GM19463 (cell line): ENCODE measurements at regions not wholly inside any gene's neighbourhood (a gene's known extent, or its start where the extent isn't known, plus 50 kb on each side); places are given as distances from the start of the nearest gene placed in this dataset.

Experiments used
- ATAC-seq: cut with Tn5 transposase; IDR thresholded peaks from one replicate; pipeline ENCODE4 v1.9.1; 2021; ENCODE audit warnings: mild to moderate bottlenecking, moderate library complexity; ENCODE audit not compliant: unreplicated experiment

DNA sequence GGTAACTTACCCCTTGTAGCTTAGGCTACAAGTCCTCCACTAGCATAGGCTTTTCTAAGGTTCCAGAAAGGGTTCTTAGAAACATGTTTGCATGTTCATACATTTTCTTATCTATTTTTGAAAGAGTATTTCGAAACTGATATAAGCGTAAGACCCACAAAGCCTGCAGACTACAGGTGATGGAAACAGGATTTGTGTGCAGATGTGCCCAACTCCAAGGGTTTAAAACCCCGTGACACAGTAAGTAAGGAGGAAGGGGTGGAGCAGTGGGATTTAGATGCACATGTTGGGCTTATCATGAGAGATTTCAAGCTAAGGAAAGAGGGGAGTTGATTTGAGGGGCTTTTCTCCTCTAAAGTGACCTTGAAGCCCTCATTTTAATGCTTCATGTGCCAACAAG is 164.7 kb downstream of the LTN1 start:
- no peak for ATAC-seq

DNA sequence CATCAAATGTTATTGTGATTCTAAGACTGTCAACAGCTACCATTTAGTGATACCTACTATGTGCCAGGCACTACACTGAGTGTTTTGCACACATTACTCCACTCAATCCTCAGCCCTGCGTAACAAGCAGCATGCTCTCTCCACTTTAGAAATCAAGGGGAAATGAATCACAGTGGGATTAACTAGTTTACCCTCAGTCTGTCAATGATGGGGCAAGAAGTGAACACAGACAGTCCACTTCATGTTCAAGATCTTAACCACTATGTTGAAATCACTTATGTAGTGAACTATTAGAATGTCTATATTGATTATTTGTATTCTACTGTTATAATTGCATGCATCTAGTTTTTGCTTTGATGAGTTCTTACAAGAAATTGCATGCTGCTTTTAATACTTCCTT is 165.3 kb downstream of the LTN1 start:
- ATAC-seq, result no peak

DNA sequence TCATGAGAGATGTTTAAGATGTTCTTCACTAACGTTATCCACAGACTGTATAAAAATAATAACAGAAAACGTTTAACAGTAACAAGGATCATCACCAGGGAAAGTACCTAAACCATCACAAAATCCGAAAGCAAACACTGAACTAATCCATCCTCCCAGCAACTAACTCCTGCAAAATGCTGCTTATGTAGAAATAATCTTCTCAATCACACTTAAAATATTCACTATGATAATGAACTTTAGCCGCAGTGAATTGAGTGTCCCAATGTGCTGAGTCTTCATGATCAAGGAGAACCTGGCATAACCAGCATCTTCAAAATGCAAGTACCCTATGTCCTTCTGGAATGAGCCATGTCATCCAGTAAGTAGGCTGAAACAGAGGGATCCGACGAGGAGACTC is 166.1 kb downstream of the LTN1 start:
- no peak for ATAC-seq

DNA sequence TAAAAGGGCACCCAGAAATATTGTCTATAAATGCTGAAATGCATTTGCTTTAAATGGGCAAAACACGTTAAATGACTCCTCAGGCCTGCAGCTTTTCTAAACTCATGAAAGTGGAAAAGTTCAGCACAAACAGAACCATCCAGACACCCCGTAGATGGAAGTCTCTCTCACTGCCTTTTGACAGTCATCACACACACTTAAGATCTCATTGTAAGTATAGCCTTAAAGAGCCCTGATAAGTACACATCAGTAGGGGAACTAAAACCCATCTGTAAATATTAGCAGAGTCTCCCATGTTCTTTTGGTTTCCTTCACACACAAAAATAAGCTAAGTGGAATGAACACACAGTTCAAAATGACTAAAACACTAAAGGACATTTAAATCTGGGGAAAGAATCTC is 166.7 kb downstream of the LTN1 start:
- ATAC-seq, result no peak

DNA sequence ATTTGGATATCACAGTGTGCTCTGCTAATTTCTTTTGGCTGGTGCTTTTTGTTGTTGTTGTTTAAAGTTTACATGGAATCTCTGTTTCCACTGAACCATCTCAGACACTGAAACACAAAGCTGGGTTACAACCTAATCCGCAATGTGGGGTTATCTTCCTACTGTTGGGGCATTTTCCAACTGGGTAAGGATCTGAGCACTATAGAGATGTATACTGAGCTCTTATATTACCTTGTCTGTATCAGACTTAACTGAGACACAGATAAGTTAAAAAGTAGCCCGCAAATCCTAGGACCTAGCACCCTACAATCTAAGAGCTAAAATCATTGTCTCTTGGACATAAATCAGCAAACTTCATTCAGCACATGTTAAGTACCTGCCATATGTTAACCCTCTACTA is 169.2 kb downstream of the LTN1 start:
- ATAC-seq, result no peak

DNA sequence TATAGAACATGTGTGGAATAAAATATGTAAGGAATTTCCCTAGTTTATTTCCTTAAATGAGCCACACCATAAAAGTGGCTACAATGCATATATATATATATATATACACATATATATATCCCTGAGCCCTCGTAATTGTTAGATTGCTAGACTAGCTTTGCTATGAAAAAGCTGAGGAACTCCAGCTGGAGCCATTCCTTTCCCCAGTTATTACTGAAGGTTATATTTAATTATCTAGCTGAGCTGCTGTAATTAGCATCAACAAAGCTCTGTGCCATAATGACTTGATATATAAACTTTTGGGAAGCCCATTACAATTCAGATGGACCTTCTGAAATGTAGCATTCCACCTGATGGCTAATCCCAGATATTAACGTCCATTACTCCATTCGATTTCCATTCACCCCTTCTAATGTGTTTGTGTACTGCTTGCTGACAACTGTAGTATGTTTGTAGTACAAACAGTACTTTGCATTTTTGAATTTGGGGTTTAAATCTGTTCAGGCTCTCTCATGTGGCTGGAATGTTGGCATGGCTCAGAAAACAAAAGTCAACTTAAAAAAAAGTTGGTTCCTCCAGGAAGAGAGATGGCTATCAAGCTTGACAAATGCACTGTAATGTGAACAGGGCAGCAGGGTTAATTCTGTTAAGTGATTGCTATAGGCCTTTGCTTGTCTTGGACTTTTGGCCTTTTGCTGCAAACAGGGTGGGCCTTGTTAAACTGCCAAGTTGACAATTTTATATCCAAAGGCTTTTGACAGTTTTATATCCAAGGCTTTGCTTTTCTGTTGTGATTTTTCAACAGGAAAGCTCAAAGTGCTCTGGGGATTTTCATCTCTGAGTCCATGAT is 170.0 kb downstream of the LTN1 start:
- ATAC-seq, result no peak

DNA sequence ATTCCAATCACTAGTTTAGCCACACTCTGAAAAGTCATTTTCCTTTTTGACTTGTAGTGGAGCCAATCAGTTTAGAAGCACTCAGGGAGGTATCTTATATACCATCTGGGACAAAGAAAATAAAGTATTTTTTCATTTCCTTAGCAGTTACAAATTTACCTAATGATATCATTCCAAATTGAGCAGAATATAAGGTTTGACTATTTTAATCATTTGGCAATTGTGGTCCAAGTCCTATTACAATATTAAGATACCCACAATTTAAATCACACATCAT is 170.6 kb downstream of the LTN1 start:
- no peak for ATAC-seq

DNA sequence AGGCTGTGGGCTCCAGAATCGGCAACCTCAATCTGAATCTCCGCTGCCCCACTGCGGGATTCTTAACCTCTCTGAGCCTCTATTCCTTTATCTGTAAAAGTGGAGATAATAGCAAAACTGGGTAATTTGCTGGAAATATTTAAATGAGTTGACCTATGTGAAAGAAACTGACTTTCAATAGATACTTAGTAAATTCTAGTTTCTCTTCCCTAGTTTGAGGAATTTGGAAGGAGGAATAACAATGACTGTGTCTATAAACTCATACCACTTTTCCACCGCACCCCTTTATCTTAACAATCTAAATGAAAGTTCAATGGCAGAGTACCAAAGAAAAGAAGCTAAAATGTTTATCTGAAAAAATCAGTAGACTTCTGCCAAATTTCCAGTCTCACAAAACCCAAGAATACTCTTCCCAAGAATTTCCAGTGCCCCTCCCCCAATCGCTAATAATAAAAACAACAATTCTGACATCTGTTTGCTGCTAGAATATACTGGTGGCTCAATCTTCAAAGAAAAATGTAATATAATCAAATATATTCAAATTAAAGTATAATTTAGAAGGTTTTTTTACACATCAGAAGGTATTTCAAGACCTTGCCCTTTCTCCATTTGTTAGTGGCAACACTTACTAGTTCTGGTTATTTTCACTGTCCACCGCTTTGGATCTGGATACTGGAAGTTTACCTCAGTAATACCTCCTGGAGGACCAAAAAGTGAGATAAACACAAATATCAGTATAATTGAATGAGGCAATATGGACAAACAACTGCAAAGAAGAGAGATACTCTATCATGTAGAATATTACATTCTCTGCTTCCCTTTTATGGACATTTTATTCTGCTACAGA is 171.2 kb downstream of the LTN1 start:
- no peak for ATAC-seq

DNA sequence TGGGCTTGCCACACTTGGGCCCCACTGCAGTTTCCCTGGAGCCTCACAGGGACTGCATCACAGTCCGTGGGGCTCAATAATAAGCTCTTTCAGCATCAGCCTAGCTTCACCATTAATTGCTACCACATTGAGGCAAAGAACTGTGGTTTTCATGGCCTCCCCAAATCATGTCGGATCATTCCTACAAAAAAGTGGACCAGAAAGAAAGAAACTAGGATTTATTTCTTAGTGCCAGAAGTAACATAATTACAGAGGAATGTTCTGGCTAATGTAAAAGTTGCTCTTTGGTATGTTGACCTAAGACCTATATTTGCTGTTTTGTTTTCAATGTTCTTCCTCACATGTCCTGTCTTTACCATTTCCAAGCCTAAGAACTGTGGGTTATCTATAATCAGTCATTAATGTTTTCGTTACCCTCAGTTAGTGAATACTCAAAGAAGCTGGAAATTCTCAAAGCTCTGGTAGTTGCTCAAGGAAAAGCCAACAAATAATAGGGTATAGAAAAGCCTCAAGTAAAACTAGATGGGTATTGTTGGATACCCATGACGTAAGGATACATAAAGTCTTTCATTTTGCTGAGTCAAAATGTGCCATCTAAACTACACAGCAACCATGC is 173.9 kb downstream of the LTN1 start:
- ATAC-seq, result no peak

DNA sequence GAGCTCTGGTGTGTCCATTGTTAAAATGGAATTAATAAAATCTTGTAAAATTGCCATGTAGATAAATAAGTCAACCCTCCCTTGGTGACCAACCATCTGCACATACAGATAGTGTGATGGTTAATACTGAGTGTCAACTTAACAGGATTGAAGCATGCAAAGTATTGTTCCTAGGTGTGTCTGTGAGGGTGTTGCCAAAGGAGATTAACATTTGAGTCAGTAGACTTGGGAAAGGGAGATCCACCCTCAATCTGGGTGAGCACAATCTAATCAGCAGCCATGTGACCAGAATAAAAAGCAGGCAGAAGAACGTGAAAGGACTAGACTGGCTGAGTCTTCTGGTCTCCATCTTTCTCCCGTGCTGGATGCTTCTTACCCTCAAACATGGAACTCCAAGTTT is 174.8 kb downstream of the LTN1 start:
- no peak for ATAC-seq

DNA sequence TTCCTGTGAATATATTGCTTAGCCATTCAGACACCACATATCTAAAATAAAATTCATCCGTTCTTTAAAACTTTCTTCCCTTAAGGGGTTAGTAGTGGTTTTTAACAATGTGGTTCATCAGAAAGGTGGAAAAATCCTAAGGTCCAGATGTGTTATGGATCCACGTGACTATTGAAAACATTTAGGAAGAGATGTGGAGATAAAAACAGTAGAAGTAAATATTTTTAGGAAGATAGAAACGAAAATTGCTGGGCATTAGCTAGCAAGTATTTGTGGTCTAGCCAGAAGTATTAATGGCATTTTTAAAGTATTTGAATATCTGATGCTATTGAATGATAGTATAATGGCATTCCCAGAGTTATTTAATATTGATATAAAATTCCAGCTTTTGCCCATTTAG is 180.8 kb downstream of the LTN1 start:
- ATAC-seq, result no peak

DNA sequence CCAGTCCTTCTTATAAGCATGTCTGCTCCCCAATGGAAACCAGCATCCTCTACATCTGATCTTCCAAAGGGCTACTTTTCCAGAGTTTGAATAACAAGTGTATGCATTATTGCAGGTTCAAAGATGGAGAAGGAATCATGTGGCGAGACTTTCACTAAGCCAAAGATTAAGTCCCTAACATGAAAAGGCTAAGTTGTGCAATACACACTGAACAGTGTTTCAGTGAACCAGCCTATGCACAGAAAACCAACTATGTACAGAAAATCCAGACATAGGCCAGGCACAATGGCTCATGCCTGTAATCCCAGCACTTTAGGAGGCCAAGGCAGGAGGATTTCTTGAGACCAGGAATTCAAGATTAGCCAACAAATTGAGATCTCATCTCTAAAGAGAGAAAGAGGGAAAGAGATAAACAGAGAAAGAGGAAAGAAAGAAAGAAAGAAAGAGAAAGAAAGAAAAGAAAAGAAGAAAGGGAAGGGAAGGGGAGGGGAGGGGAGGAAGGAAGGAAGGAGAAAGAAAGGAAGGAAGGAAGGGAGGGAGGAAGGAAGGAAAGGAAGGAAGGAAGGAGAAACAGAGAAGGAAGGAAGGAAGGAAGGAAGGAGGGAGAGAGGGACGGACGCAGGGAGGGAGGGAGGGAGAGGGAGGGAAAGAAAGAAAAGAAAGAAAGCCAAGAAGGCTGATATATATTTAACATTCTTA is 181.7 kb downstream of the LTN1 start:
- ATAC-seq, result no peak

DNA sequence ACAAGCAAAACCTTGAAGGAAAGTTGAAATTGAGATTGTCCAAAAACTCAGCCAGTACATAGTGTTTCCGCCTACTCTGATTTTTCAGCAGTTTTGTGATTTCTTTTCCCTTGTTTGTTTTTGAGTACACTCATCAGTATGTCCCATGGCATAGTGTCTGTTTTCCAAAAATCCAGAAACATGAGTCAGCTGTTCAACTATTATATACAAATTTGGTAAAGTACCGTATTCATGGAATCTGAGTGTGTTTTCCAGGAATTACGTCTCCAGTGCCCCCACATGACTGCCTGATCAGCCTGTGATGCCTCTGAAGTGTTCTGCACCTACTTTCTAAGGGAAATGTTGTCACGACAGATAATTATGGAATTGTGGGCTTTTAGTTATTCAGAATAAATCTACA is 186.8 kb downstream of the LTN1 start:
- ATAC-seq, result no peak

DNA sequence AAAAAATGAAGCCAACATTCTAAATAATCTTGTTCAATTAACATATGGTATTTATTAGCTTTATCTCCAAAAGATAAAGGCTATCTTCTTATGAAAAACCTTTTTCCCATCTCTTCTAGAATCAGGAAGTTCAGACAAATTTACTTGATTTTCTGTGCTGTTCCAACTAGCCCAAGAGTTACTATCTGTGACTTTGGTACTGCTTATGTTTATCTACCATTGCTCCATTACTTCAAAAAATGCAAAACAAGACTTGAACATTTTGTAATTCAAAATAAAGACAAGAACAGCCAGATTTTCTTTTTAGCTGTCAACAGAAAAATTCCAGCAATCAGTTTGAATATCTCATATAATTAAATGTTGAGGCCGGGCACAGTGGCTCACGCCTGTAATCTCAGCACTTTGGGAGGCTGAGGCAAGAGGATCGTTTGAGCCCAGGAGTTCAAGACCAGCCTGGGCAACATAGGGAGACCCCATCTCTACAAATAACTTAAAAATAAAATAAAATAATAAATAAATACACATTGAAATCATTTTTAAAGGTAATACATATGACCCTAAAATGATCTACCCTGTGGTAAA is 188.5 kb downstream of the LTN1 start:
- no peak for ATAC-seq

DNA sequence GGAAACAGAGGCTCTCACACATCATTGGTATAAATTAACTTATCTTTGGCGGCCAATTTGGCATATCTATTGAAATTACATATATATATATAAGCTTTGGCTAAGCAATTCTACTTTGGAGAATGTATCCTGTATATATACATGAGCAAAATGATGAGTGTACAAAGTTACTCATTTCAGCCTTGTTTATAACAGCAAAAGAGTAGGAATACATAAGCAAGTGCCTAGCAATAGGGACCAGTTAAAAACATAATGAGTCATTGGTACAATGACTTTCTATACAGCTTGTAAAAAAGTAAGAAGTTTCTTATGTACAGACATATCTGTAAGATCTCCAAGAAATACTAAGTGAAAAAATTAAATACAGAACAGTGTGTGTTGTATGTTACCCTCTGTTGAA is 190.8 kb downstream of the LTN1 start:
- ATAC-seq, result no peak

DNA sequence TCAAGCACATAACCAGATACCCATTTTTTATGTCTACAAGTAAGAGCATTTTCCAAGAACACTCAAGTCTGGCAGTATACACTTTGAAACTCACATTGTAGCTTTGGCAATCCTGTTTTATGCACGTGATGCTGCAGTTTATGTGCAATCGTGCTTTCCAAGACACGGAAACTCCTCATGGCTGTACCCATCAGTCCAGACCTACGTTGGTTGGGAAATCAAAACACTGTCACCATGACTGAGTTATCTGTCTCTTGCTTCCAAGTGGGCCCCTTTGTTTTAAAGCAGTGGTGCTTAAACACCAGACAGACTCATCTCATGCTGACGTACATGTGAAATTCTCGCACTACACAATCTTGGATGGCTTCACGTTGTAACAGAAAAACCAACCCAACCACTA is 192.8 kb downstream of the LTN1 start:
- no peak for ATAC-seq

DNA sequence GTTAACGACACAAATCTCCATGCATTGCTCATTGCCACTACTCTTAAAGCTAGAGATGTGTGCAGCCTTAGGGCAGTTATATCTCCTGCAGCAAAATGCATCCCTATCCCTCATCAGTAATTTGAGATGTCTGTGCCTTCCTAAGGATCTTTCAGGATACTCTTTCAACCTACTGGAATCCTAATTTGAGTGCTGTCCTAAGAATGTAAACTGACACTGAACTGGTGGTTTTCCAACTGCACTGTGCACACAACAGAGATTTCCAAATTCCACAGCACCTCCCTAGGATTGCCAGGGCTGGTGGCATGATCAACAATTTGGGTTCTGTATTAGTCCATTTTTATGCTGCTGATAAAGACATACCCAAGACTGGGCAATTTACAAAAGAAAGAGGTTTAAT is 193.9 kb downstream of the LTN1 start:
- ATAC-seq, result no peak

DNA sequence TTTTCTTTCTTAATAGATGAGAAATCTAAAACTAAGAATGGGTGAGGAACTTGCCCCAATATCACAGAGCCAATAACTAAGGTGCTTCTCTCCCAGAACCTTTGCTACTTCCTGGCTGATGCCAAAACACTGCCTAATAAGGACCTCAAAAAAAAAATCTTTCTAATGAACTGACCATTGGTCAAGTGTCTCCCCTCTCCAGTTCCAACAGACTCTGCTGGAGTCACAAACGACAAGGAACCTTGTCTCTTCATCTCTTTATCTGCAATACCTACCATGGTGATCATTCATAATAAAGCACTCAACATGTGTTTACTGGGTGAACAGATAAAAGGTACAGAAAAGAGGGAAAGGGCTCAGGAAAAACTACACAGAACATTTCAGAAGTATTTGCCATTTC is 197.4 kb downstream of the LTN1 start:
- ATAC-seq, result no peak

DNA sequence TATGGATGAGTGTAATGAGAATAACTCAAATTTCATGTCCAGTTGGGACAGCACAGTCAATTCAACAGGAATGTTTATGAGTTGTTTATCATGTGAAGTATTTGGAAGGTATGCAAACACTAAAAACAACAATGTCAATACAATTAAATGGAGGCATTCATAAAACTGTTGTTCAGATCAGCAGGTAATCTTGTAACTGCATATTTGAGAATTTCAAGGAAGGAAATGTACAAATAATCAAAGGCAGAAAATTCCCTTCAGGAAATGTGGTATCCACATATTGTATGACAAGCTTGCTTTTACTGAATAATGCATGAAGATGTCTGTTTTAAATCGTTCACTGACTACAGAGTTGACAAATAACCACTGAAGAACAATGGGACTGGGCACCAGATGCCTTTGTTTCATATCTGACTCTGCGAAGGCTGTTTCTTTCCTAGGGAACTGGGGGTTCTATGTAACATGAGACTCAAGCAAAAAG is 198.3 kb downstream of the LTN1 start:
- no peak for ATAC-seq

DNA sequence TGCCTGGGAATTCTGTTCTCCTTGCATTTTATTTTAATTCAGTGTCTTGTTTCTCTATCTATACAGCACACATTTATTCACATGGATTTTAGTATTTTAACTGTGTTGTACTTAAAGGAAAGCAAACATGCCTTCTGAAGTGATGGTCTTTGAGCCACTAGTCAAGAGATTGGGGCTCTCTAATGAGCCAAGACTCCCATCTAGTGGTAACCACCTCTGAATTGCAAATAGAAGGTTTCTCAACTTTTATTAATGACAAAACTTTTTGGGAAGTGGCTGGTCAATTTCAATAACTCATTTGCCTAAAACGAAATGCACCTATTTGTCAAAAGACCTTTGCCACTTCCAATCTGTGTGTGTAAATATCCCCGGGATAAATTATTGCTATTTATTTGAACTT is 199.6 kb downstream of the LTN1 start:
- no peak for ATAC-seq
